Ishikawa (cell line): ENCODE measurements at regions not wholly inside any gene's neighbourhood (a gene's known extent, or its start where the extent isn't known, plus 50 kb on each side); places are given as distances from the start of the nearest gene placed in this dataset.

Source experiments
- EGR1 ChIP-seq: IDR thresholded peaks from 2 replicates; pipeline ENCODE4 v1.6.1; 2012
- RAD21 ChIP-seq: IDR thresholded peaks from 2 replicates; pipeline ENCODE4 v1.6.1; 2012; ENCODE audit warnings: low read depth
- REST ChIP-seq: IDR thresholded peaks from 2 replicates; pipeline ENCODE4 v1.6.1; 2012; ENCODE audit warnings: low read depth, mild to moderate bottlenecking
- TAF1 ChIP-seq: IDR thresholded peaks from 2 replicates; pipeline ENCODE4 v1.6.1; 2012; ENCODE audit warnings: low read depth, mild to moderate bottlenecking
- ZBTB7A ChIP-seq: IDR thresholded peaks from 2 replicates; pipeline ENCODE4 v1.6.1; 2012; ENCODE audit warnings: low read depth
- TF ChIP-seq, protein P1 (sequence below): IDR thresholded peaks from 2 replicates; pipeline ENCODE4 v1.6.1; 2012

- TF ChIP-seq TAF1 (no peak), ZBTB7A (no peak), RAD21 (no peak), EGR1 (no peak), REST (no peak)
- TF ChIP-seq, protein P1, sequence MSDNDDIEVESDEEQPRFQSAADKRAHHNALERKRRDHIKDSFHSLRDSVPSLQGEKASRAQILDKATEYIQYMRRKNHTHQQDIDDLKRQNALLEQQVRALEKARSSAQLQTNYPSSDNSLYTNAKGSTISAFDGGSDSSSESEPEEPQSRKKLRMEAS: no peak
Observed at GRCh38 chr3:46113608-46114007, 86.3 kb upstream of the XCR1 start.
